CD4-positive, alpha-beta T cell (primary cell): ENCODE measurements at regions not wholly inside any gene's neighbourhood (a gene's known extent, or its start where the extent isn't known, plus 50 kb on each side); places are given as distances from the start of the nearest gene placed in this dataset.

Experiments used
- ATAC-seq: fragments of 200-7000 bp; cut with Tn5 transposase; one replicate; pipeline ENCODE4 v1.10.0; 2022; ENCODE audit warnings: mild to moderate bottlenecking; ENCODE audit not compliant: poor library complexity
- CTCF ChIA-PET: fragments of 350-600 bp; sonication (Branson Sonifier 250); formaldehyde crosslinking; loops from one replicate; lab custom pipeline; 2021; ENCODE audit warnings: antibody characterized with exemption, inconsistent platforms; lab: Charles Lee
- POLR2A ChIA-PET: fragments of 350-600 bp; sonication (Branson Sonifier 250); formaldehyde crosslinking; loops from one replicate; lab custom pipeline; 2021; ENCODE audit warnings: antibody characterized with exemption, inconsistent platforms; lab: Charles Lee
- DNase-seq, 14 experiments: peaks; one replicate each; pipeline ENCODE4 v3.0.0-alpha.2; 2013 to 2020; ENCODE audit warnings: mixed read lengths in 2 of 14
- H3K27ac ChIP-seq, 2 donors: one replicate each; pipeline versions ENCODE4 v1.5.1 to v1.7.0; 2013; ENCODE audit warnings: low read length in 2 of 2, low read depth in 1 of 2, mild to moderate bottlenecking in 1 of 2
- H3K27me3 ChIP-seq, 2 experiments: 1 replicate in 1 of 2; 2 replicates in 1 of 2; pipeline versions ENCODE4 v1.6.1 to v1.7.0; 2013; ENCODE audit warnings: low read length in 2 of 2, control low read depth in 1 of 2, mild to moderate bottlenecking in 1 of 2, moderate library complexity in 1 of 2; ENCODE audit not compliant: insufficient read depth in 2 of 2, control insufficient read depth in 1 of 2
- H3K36me3 ChIP-seq: one replicate; pipeline ENCODE4 v1.6.1; 2013; ENCODE audit warnings: low read length, control low read depth; ENCODE audit not compliant: insufficient read depth
- H3K4me1 ChIP-seq: one replicate; pipeline ENCODE4 v1.6.1; 2013; ENCODE audit warnings: low read length, control low read depth; ENCODE audit not compliant: insufficient read depth
- H3K4me3 ChIP-seq: one replicate; pipeline ENCODE4 v1.5.1; 2013; ENCODE audit warnings: mild to moderate bottlenecking, low read length, moderate library complexity
- H3K9me3 ChIP-seq, 2 experiments: 1 replicate in 1 of 2; 2 replicates in 1 of 2; pipeline versions ENCODE4 v1.6.1 to v1.7.0; 2013; ENCODE audit warnings: low read length in 2 of 2, mild to moderate bottlenecking in 2 of 2, control low read depth in 1 of 2, moderate library complexity in 1 of 2; ENCODE audit not compliant: control insufficient read depth in 1 of 2, insufficient read depth in 1 of 2
- H3K27ac Mint-ChIP-seq: one replicate; pipeline ENCODE4 v1.8.0; 2020; ENCODE audit warnings: mixed read lengths
- H3K27me3 Mint-ChIP-seq: one replicate; pipeline ENCODE4 v1.8.0; 2021; ENCODE audit warnings: mixed read lengths
- H3K36me3 Mint-ChIP-seq: one replicate; pipeline ENCODE4 v1.8.0; 2021; ENCODE audit warnings: low read depth, mixed read lengths
- H3K4me1 Mint-ChIP-seq: one replicate; pipeline ENCODE4 v1.8.0; 2021; ENCODE audit warnings: low read depth, mixed read lengths
- H3K4me3 Mint-ChIP-seq: one replicate; pipeline ENCODE4 v1.8.0; 2020; ENCODE audit warnings: mild to moderate bottlenecking, mixed read lengths
- H3K9me3 Mint-ChIP-seq: one replicate; pipeline ENCODE4 v1.8.0; 2020; ENCODE audit warnings: mixed read lengths
- intact Hi-C, 2 experiments: fragments of 100-400 bp; cut with DNase I in 1 of 2; cut with micrococcal nuclease in 1 of 2; formaldehyde crosslinking; loops; one replicate each; pipeline versions ENCODE4 v1.15.1 to v1.9.0; 2023 to 2025; cut with DNase I, micrococcal nuclease
- TF ChIP-seq, protein P1 (sequence below): fragments of 200-600 bp; IDR thresholded peaks from one replicate; pipeline ENCODE4 v1.8.0; 2022; ENCODE audit warnings: antibody characterized with exemption, mild to moderate bottlenecking

DNA sequence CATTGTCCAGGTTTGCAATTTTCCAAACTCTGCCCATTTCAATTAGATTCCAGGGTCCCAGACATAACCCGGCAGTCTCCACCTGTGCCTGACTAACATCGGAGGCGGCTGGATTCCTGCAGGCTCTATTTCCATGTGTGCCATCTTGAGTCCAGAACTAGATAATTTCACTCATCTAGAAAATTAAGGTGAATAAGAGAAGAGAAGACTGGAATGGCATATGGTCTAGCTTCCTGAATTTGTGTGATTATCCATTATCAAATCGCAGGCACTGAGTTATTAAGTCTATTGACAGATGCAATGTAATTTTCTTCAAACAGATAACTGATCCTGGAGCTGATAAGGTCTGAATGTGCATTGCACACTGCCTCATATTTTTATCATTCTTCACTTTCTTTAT lies 305.2 kb downstream of the ETAA1 start:
- DNase-seq (no peak), ATAC-seq (no peak)
- peaks cover 3% of the 10 kb centered on the region for H3K9me3 Mint-ChIP-seq
- TF ChIP-seq, protein P1, sequence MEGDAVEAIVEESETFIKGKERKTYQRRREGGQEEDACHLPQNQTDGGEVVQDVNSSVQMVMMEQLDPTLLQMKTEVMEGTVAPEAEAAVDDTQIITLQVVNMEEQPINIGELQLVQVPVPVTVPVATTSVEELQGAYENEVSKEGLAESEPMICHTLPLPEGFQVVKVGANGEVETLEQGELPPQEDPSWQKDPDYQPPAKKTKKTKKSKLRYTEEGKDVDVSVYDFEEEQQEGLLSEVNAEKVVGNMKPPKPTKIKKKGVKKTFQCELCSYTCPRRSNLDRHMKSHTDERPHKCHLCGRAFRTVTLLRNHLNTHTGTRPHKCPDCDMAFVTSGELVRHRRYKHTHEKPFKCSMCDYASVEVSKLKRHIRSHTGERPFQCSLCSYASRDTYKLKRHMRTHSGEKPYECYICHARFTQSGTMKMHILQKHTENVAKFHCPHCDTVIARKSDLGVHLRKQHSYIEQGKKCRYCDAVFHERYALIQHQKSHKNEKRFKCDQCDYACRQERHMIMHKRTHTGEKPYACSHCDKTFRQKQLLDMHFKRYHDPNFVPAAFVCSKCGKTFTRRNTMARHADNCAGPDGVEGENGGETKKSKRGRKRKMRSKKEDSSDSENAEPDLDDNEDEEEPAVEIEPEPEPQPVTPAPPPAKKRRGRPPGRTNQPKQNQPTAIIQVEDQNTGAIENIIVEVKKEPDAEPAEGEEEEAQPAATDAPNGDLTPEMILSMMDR, result no peak
- H3K27me3 Mint-ChIP-seq, result no peaks in the 10 kb centered on the region
- intact Hi-C loops, result no loop called here
- POLR2A ChIA-PET, result no interaction called here
- Histone ChIP-seq H3K36me3 (no peaks in the 10 kb centered on the region), H3K4me3 (no peak overlapping the region), H3K27me3 (no peaks in the 10 kb centered on the region), H3K4me1 (no peaks in the 10 kb centered on the region), H3K9me3 (no peaks in the 10 kb centered on the region), H3K27ac (no peak overlapping the region)
- no peak overlapping the region for H3K4me3 Mint-ChIP-seq
- H3K27ac Mint-ChIP-seq, result no peak overlapping the region
- no peaks in the 10 kb centered on the region for H3K36me3 Mint-ChIP-seq
- CTCF ChIA-PET, result interaction anchor here (1.2 kb wide), 1 partner anchor 21 kb away, joined by 3 read pairs; no protein-coding TSS in a partner anchor
- no peaks in the 10 kb centered on the region for H3K4me1 Mint-ChIP-seq

DNA sequence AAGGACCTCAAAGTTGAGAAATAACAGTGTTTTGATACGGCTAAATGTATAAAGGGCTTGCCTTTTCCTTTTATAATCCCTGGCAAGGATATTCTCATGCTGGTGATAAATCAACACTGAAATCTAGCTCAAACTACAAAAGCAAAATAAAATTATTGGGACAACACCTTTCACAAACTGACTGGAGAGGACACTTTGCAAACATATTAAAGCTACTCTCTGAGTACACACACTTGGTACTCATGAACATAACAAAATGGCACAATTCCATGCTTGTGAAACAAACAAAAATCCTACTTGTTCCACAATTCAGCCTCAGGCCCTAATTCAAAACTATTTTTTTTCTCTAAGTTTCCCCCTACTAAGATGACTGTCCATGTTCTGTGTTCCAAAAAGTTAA lies 305.8 kb downstream of the ETAA1 start:
- H3K27ac Mint-ChIP-seq, result no peak overlapping the region
- ATAC-seq, result no peak
- intact Hi-C loops, result no loop called here
- Histone ChIP-seq H3K27me3 (no peaks in the 10 kb centered on the region), H3K4me3 (no peak overlapping the region), H3K9me3 (no peaks in the 10 kb centered on the region), H3K36me3 (no peaks in the 10 kb centered on the region), H3K4me1 (no peaks in the 10 kb centered on the region), H3K27ac (no peak overlapping the region)
- H3K4me1 Mint-ChIP-seq, result no peaks in the 10 kb centered on the region
- peaks cover 3% of the 10 kb centered on the region for H3K9me3 Mint-ChIP-seq
- CTCF ChIA-PET, result interaction anchor here (1.2 kb wide), 1 partner anchor 21 kb away, joined by 3 read pairs; no protein-coding TSS in a partner anchor
- DNase-seq, result no peak
- TF ChIP-seq, protein P1, result no peak
- H3K4me3 Mint-ChIP-seq, result no peak overlapping the region
- H3K27me3 Mint-ChIP-seq, result no peaks in the 10 kb centered on the region
- H3K36me3 Mint-ChIP-seq, result no peaks in the 10 kb centered on the region
- POLR2A ChIA-PET, result no interaction called here

DNA sequence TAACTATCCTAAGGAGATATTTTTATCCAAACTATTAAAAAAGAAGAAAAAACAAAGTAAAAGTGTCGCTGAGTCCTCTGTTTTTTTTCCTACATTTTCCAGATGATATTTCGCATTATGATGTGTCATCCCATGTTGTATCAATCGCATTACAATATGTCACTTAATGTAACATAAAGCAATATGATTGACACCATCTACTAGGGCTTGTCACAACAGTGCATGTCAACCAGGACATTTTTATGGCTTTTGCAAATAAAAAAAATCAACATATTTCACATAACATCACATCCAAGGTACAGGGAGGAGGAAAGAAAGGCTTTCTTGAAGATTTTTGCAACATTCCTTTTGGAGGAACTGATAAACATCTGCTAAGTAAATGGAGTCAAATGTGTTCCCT lies 308.9 kb downstream of the ETAA1 start:
- Histone ChIP-seq H3K4me1 (no peaks in the 10 kb centered on the region), H3K27me3 (no peaks in the 10 kb centered on the region), H3K36me3 (no peaks in the 10 kb centered on the region), H3K27ac (no peak overlapping the region), H3K9me3 (no peaks in the 10 kb centered on the region), H3K4me3 (no peak overlapping the region)
- Mint-ChIP-seq H3K27me3 (no peaks in the 10 kb centered on the region), H3K4me3 (no peak overlapping the region), H3K4me1 (no peaks in the 10 kb centered on the region), H3K9me3 (no peaks in the 10 kb centered on the region), H3K27ac (no peak overlapping the region), H3K36me3 (no peaks in the 10 kb centered on the region)
- CTCF ChIA-PET, result no interaction called here
- intact Hi-C loops, result no loop called here
- TF ChIP-seq, protein P1, result no peak
- ATAC-seq (no peak), DNase-seq (no peak)
- POLR2A ChIA-PET, result no interaction called here
